AG04449 (cell line): ENCODE measurements at regions not wholly inside any gene's neighbourhood (a gene's known extent, or its start where the extent isn't known, plus 50 kb on each side); places are given as distances from the start of the nearest gene placed in this dataset.
"Not testable (repeated sequence)": the region's sequence is repeated elsewhere in the genome, so short reads cannot be mapped to it uniquely, and the experiment has no call there.

Experiments used
- CTCF ChIA-PET: fragments of 350-600 bp; formaldehyde crosslinking; extraction: SDS; loops from one replicate; lab custom pipeline; 2021; ENCODE audit warnings: antibody characterized with exemption; lab: Yijun Ruan, JAX
- POLR2A ChIA-PET: fragments of 400-600, 350-600 bp; formaldehyde crosslinking; extraction: SDS; loops from one replicate; lab custom pipeline; 2020; ENCODE audit warnings: antibody characterized with exemption, inconsistent platforms; lab: Yijun Ruan, JAX
- DNase-seq: peaks from one replicate; pipeline ENCODE4 v3.0.0-alpha.2; 2010; ENCODE audit warnings: low read depth, low spot score
- H3K4me3 ChIP-seq: 2 replicates; pipeline ENCODE4 v1.5.1; 2011; ENCODE audit warnings: low read depth, mild to moderate bottlenecking, control low read depth, low read length
- TF ChIP-seq, protein P1 (sequence below): IDR thresholded peaks from one replicate; pipeline ENCODE4 v1.5.1; 2011; ENCODE audit warnings: mild to moderate bottlenecking, moderate library complexity, low read length, control low read depth, inconsistent platforms; ENCODE audit not compliant: insufficient read depth; ENCODE audit errors: missing control alignments

DNA sequence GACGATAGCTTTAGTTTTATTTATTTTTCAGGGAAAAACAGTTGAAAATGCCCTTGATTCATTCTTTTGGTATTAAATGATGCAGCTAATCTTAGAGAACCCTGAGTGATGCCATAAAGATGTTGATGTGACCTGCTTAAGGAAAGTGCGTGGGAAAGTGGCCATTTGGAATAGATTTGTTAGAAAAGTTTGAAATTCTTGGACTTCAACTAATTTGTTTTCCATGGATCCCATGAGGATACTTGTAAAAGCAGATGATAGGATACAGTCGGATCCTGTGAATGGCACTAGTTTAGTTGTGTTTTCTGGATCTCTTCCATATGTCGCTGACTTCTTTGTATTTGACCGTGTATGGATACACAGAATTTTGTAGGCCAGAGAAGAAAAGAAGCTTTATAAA, 69.0 kb downstream of the SEPTIN7 start:
- POLR2A ChIA-PET, result interaction anchor here (0.5 kb wide), 1 partner anchor 63 kb away, joined by 4 read pairs; no protein-coding TSS in a partner anchor
- TF ChIP-seq, protein P1, sequence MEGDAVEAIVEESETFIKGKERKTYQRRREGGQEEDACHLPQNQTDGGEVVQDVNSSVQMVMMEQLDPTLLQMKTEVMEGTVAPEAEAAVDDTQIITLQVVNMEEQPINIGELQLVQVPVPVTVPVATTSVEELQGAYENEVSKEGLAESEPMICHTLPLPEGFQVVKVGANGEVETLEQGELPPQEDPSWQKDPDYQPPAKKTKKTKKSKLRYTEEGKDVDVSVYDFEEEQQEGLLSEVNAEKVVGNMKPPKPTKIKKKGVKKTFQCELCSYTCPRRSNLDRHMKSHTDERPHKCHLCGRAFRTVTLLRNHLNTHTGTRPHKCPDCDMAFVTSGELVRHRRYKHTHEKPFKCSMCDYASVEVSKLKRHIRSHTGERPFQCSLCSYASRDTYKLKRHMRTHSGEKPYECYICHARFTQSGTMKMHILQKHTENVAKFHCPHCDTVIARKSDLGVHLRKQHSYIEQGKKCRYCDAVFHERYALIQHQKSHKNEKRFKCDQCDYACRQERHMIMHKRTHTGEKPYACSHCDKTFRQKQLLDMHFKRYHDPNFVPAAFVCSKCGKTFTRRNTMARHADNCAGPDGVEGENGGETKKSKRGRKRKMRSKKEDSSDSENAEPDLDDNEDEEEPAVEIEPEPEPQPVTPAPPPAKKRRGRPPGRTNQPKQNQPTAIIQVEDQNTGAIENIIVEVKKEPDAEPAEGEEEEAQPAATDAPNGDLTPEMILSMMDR, result no peak

DNA sequence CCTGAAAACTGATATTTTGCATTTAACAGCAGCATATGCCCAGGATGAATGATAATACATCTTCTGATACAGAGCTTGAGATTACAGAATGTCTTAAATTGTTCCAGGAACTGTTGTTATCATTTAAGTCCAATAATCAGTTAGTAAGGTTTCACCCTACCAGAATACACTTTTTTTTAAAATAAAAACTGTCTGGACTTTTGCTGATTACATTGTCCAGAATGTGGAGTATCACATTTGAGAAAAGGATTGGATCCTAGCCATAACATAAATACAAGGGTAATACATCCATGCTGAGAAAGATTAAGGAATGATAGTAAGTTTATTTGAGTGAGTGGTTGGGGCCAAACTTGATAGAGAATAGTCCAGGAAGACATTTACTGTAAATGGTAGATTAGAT, 71.0 kb downstream of the SEPTIN7 start:
- POLR2A ChIA-PET, result no interaction called here
- no peak overlapping the region for H3K4me3 ChIP-seq
- DNase-seq, result no peak
- CTCF ChIA-PET, result interaction anchor here (1.6 kb wide), 1 partner anchor 162 kb away, joined by 6 read pairs; no protein-coding TSS in a partner anchor
- TF ChIP-seq, protein P1, result no peak

More for the DNA sequence above, 69.0 kb downstream of the SEPTIN7 start:
- CTCF ChIA-PET, result no interaction called here
- H3K4me3 ChIP-seq, result no peak overlapping the region
- DNase-seq, result peak; percentile 67

DNA sequence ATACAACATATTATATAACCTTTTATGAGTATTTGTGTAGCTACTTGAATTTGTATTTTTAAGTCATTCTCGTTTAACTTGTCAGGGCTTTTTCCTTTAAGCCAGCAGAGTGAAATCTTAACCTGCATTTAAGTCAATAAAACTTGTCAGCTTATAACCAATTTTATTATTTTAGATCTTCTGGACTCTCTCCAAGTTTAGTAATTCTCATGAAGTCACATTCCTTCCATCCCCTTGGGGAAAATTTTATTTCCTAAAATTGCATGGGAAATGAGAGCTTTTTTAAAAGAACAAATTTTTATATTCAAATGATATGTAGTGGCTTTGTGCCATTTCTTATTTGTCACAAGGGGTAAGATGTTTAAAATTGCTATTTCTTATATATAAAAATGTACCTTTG, 74.0 kb downstream of the SEPTIN7 start:
- CTCF ChIA-PET, result interaction anchor here (1.0 to 1.1 kb wide), 2 partner anchors 11 to 163 kb away, joined by 3 read pairs; no protein-coding TSS in a partner anchor
- DNase-seq, result no peak
- no peak overlapping the region for H3K4me3 ChIP-seq
- TF ChIP-seq, protein P1, result no peak
- POLR2A ChIA-PET, result no interaction called here

DNA sequence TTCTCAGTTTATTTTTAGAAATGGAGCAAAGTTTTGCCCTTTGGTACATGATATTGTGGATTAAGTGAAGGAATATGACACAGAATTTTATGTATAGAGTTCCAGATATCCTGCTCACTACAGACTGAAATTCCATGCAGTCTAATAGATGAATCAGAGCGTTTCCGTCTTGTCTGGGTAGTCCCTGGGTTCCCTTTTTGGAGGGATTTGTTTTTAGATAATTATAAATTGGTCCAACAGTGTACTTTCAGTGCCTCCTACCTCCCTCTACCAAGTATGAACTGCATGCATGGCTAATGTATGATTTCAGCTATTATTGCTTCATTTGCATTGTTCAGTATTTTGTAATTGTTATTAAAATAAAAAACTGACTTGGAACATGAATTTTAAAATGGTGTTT, 74.4 kb downstream of the SEPTIN7 start:
- ChIA-PET POLR2A (no interaction called here), CTCF (interaction anchor here (1.0 to 1.1 kb wide), 2 partner anchors 12 to 164 kb away, joined by 3 read pairs; no protein-coding TSS in a partner anchor)
- TF ChIP-seq, protein P1, result no peak
- DNase-seq, result peak; percentile 46
- H3K4me3 ChIP-seq, result no peak overlapping the region

DNA sequence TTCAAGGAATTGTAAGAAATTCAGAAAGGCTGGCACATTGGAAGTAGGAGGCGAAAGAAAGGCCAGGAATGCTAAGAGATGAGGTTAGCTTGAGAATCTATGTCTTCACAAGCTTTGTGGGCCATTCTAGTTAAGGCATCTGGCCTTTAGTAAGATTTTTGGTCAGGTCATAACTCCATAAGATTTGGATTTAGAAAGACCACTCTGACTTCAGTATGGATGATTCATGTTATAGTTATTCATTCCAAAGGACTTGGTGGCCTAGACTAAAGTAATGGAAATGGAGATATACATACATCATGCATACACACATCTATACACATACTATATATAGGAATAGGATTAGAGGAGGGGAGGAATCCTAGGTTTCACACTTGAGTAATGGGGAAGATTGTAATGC, 77.5 kb downstream of the SEPTIN7 start:
- CTCF ChIA-PET, result no interaction called here
- no peak overlapping the region for H3K4me3 ChIP-seq
- DNase-seq, result peak; percentile 37
- POLR2A ChIA-PET, result interaction anchor here (1.1 kb wide), 1 partner anchor 78 kb away, joined by 4 read pairs; the partner anchor contains the start of gene SEPTIN7
- TF ChIP-seq, protein P1, result no peak

DNA sequence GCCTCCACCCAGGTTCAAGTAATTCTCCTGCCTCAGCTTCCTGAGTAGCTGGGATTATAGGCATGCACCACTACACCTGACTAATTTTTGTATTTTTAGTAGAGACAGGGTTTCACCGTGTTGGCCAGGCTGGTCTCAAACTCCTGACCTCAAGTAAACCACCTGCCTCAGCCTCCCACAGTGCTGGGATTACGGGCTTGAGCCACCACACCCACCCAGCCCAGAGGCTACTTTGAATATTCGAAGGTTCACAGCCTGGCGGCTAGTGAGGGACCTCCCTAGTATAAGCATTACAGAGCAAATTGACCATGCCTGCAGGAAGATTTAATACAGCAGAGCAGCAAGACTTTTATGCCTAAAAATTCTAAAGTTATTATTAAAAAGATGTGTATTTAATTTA, 86.6 kb downstream of the SEPTIN7 start:
- POLR2A ChIA-PET, CTCF ChIA-PET, DNase-seq, H3K4me3 ChIP-seq: not testable (repeated sequence)

DNA sequence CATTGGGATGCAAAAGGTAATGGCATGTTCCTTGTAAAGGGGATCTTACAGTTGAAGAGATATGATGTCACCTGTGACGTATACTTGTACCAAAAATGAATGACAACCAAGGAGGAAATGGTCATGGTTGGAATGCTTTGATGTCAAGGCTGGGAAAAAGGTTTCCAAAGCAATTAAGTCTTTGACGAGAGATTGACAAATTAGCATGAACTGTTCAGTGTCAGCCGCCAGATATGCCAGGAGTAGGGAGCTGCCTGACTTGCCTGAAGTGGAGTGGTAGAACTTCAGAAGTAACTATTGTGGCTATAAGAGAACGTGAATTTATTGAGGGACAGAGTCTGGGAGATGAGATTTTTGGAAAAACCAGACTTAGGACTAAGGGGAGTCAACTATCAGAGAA, 88.1 kb downstream of the SEPTIN7 start:
- H3K4me3 ChIP-seq, result no peak overlapping the region
- TF ChIP-seq, protein P1, result no peak
- ChIA-PET POLR2A (no interaction called here), CTCF (interaction anchor here (0.6 to 2.2 kb wide), 4 partner anchors 16 to 195 kb away, joined by 3 to 13 read pairs (median 3); no protein-coding TSS in a partner anchor)
- no peak for DNase-seq
